ENCODE measurements at regions not wholly inside any gene's neighbourhood (a gene's known extent, or its start where the extent isn't known, plus 50 kb on each side); places are given as distances from the start of the nearest gene placed in this dataset.

GRCh38 chr4:24210332-24210902 is 320.6 kb upstream of the PPARGC1A start:
- TF ChIP-seq CTCF (conservative IDR thresholded peaks at IDR 0.05; ENCODE audit: low read length) (no peak), EZH2phosphoT487 (IDR thresholded peaks at IDR 0.05; ENCODE audit: borderline replicate concordance, low read depth, low read length) (no peak)
